OCI-LY7 (cell line): ENCODE measurements at regions not wholly inside any gene's neighbourhood (a gene's known extent, or its start where the extent isn't known, plus 50 kb on each side); places are given as distances from the start of the nearest gene placed in this dataset.

Experiments
- EZH2phosphoT487 ChIP-seq: fragments of 200-600 bp; sonication (generic); IDR thresholded peaks from 2 replicates; pipeline ENCODE4 v1.6.1; 2018; ENCODE audit warnings: low read depth, borderline replicate concordance, mild to moderate bottlenecking, mixed run types, antibody characterized with exemption, low read length, moderate library complexity, mixed read lengths
- TF ChIP-seq, protein P1 (sequence below): fragments of 200-600 bp; sonication (generic); conservative IDR thresholded peaks from 2 replicates; pipeline ENCODE4 v1.5.1; 2014; ENCODE audit warnings: mild to moderate bottlenecking, antibody characterized with exemption, low read length, moderate library complexity, mixed read lengths

DNA sequence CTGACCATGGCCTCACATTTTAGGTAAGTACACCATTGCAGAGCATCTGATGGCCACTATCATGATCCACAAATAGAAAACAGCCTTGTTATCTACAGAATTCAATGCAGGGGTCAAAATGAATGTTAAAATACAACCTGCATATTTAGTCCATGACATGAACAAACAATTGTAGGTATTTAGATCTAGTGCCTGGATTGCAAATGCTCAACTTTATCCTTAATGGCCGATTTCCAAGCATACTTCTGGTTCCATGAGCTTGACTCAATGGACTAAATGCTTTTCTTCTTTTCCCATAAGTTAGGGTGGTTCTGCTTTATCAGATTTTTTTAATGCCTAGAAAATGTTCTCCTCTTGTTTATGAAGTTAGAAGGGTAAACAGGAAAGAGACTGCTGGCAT lies 139.2 kb upstream of the TTC29 start:
- TF ChIP-seq, protein P1, sequence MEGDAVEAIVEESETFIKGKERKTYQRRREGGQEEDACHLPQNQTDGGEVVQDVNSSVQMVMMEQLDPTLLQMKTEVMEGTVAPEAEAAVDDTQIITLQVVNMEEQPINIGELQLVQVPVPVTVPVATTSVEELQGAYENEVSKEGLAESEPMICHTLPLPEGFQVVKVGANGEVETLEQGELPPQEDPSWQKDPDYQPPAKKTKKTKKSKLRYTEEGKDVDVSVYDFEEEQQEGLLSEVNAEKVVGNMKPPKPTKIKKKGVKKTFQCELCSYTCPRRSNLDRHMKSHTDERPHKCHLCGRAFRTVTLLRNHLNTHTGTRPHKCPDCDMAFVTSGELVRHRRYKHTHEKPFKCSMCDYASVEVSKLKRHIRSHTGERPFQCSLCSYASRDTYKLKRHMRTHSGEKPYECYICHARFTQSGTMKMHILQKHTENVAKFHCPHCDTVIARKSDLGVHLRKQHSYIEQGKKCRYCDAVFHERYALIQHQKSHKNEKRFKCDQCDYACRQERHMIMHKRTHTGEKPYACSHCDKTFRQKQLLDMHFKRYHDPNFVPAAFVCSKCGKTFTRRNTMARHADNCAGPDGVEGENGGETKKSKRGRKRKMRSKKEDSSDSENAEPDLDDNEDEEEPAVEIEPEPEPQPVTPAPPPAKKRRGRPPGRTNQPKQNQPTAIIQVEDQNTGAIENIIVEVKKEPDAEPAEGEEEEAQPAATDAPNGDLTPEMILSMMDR, result no peak
- TF ChIP-seq EZH2phosphoT487, result no peak
